Activated CD4-positive, alpha-beta T cell treated with anti-CD3 and anti-CD28 coated beads for 24 hours (primary cell): ENCODE measurements at regions not wholly inside any gene's neighbourhood (a gene's known extent, or its start where the extent isn't known, plus 50 kb on each side); places are given as distances from the start of the nearest gene placed in this dataset.
"Not testable (repeated sequence)": the region's sequence is repeated elsewhere in the genome, so short reads cannot be mapped to it uniquely, and the experiment has no call there.

Experiments used
- DNase-seq, 2 donors: peaks; one replicate each; pipeline ENCODE4 v3.0.0-alpha.2; 2020; ENCODE audit warnings: low read depth in 2 of 2

GRCh38 chr1:228796945-228797344 is 61.7 kb downstream of the RHOU start:
- not testable (repeated sequence) for DNase-seq

- DNase-seq = no peak
These were observed 62.8 kb downstream of the RHOU start for GRCh38 chr1:228798035-228798434.

- DNase-seq = no peak
These were observed 63.3 kb downstream of the RHOU start for GRCh38 chr1:228798548-228798947.

GRCh38 chr1:228799924-228800323 is 64.6 kb downstream of the RHOU start:
- DNase-seq = no peak

- no peak for DNase-seq
These were observed 65.8 kb downstream of the RHOU start for GRCh38 chr1:228801068-228801467.

GRCh38 chr1:228802386-228803220 is 67.3 kb downstream of the RHOU start:
- DNase-seq = no peak

- DNase-seq = no peak
These were observed 68.1 kb downstream of the RHOU start for GRCh38 chr1:228803421-228803820.

GRCh38 chr1:228804173-228804572 is 68.9 kb downstream of the RHOU start:
- no peak for DNase-seq

- DNase-seq = no peak
These were observed 69.5 kb downstream of the RHOU start for GRCh38 chr1:228804640-228805413.

GRCh38 chr1:228807904-228808605 is 72.8 kb downstream of the RHOU start:
- no peak for DNase-seq

GRCh38 chr1:228809621-228810394 is 74.5 kb downstream of the RHOU start:
- DNase-seq = no peak

GRCh38 chr1:228810395-228810758 is 75.1 kb downstream of the RHOU start:
- no peak for DNase-seq

- DNase-seq = no peak
These were observed 75.8 kb downstream of the RHOU start for GRCh38 chr1:228810878-228811711.

GRCh38 chr1:228811712-228812305 is 76.5 kb downstream of the RHOU start:
- no peak for DNase-seq

GRCh38 chr1:228812961-228813360 is 77.7 kb downstream of the RHOU start:
- DNase-seq = no peak

GRCh38 chr1:228814176-228814575 is 78.9 kb downstream of the RHOU start:
- no peak for DNase-seq

GRCh38 chr1:228818296-228818695 is 83.0 kb downstream of the RHOU start:
- DNase-seq = no peak

- DNase-seq = no peak
These were observed 83.8 kb downstream of the RHOU start for GRCh38 chr1:228818928-228819630.

- no peak for DNase-seq
These were observed 86.0 kb downstream of the RHOU start for GRCh38 chr1:228821252-228821651.

- DNase-seq = no peak
These were observed 87.9 kb downstream of the RHOU start for GRCh38 chr1:228823200-228823599.
